Panc1 (cell line): ENCODE measurements at regions not wholly inside any gene's neighbourhood (a gene's known extent, or its start where the extent isn't known, plus 50 kb on each side); places are given as distances from the start of the nearest gene placed in this dataset.

Experiments used
- ATAC-seq: fragments of 200-7000 bp; cut with Tn5 transposase; 2 replicates; pipeline ENCODE4 v1.9.1; 2020; ENCODE audit warnings: mild to moderate bottlenecking, moderate library complexity
- BruUV-seq: library from RNA; stranded (reverse); fragments of 400-500 nt; replicated peaks from 2 replicates; lab custom pipeline; 2021; lab: Mats Ljungman, UMichigan
- CTCF ChIA-PET: fragments of 300-600 bp; sonication (Branson Sonifier 250); formaldehyde crosslinking; loops from one replicate; lab custom pipeline; 2022; ENCODE audit warnings: antibody characterized with exemption; lab: Charles Lee
- POLR2A ChIA-PET: fragments of 300-600 bp; sonication (Branson Sonifier 250); formaldehyde crosslinking; loops from one replicate; lab custom pipeline; 2022; ENCODE audit warnings: antibody characterized with exemption; lab: Charles Lee
- DNase-seq: peaks from one replicate; pipeline ENCODE4 v3.0.0-alpha.2; 2010; ENCODE audit warnings: low read depth, low spot score
- H3K27ac ChIP-seq: 2 replicates; pipeline ENCODE4 v1.5.1; 2011; ENCODE audit warnings: mild to moderate bottlenecking, low read length, inconsistent platforms
- H3K27me3 ChIP-seq: fragments of 200-500 bp; sonication (Bioruptor generic); 2 replicates; pipeline ENCODE4 v1.6.0; 2014; ENCODE audit warnings: low read length, inconsistent platforms; ENCODE audit not compliant: control insufficient read depth, insufficient read depth
- H3K36me3 ChIP-seq: fragments of 200-500 bp; sonication (Bioruptor generic); 2 replicates; pipeline ENCODE4 v1.5.1; 2014; ENCODE audit warnings: inconsistent platforms, mild to moderate bottlenecking, low read length, moderate library complexity; ENCODE audit not compliant: control insufficient read depth, insufficient read depth
- H3K4me1 ChIP-seq: 2 replicates; pipeline ENCODE4 v1.5.1; 2011; ENCODE audit warnings: inconsistent platforms, mild to moderate bottlenecking, low read length, moderate library complexity; ENCODE audit not compliant: control insufficient read depth, insufficient read depth
- H3K4me3 ChIP-seq, 2 experiments: 2 replicates each; pipeline ENCODE4 v1.5.1; 2011 to 2012; ENCODE audit warnings: low read depth in 2 of 2, low read length in 2 of 2, mild to moderate bottlenecking in 2 of 2, inconsistent platforms in 1 of 2, moderate library complexity in 1 of 2
- H3K9me3 ChIP-seq: fragments of 200-500 bp; sonication (Bioruptor generic); 2 replicates; pipeline ENCODE4 v1.5.1; 2014; ENCODE audit warnings: low read depth, mild to moderate bottlenecking, inconsistent platforms, low read length, moderate library complexity; ENCODE audit not compliant: control insufficient read depth, insufficient read depth
- POLR2AphosphoS5 ChIP-seq: IDR thresholded peaks from 2 replicates; pipeline ENCODE4 v1.6.1; 2012; ENCODE audit warnings: mild to moderate bottlenecking, low read depth, low read length, moderate library complexity
- SIN3A ChIP-seq: IDR thresholded peaks from 2 replicates; pipeline ENCODE4 v1.6.1; 2012; ENCODE audit warnings: low read depth, mild to moderate bottlenecking, low read length, moderate library complexity, borderline replicate concordance; ENCODE audit not compliant: insufficient read depth
- TCF7L2 ChIP-seq: IDR thresholded peaks from 2 replicates; pipeline ENCODE4 v1.6.1; 2011; ENCODE audit warnings: mild to moderate bottlenecking, low read depth, low read length, inconsistent platforms
- in situ Hi-C: cut with HindIII; loops from 2 replicates; pipeline ENCODE4 v1.10.0; 2016; ENCODE audit warnings: low sequenced_read_pairs, low pct_unique_long_range_greater_than_20kb
- intact Hi-C: fragments of 100-400 bp; cut with micrococcal nuclease; formaldehyde crosslinking; loops from one replicate; pipeline ENCODE4 v1.10.0; 2022; ENCODE audit not compliant: unreplicated experiment
- TF ChIP-seq, protein P1 (sequence below), 2 experiments: IDR thresholded peaks; 2 replicates each; pipeline ENCODE4 v1.6.1; 2011 to 2012; ENCODE audit warnings: low read depth in 2 of 2, control low read depth in 1 of 2, low read length in 1 of 2, mild to moderate bottlenecking in 1 of 2, moderate library complexity in 1 of 2; ENCODE audit not compliant: insufficient read depth in 1 of 2
- TF ChIP-seq, protein P2 (sequence below): fragments of 450-650 bp; IDR thresholded peaks from 2 replicates; pipeline ENCODE4 v1.5.1; 2017; ENCODE audit warnings: mild to moderate bottlenecking

DNA sequence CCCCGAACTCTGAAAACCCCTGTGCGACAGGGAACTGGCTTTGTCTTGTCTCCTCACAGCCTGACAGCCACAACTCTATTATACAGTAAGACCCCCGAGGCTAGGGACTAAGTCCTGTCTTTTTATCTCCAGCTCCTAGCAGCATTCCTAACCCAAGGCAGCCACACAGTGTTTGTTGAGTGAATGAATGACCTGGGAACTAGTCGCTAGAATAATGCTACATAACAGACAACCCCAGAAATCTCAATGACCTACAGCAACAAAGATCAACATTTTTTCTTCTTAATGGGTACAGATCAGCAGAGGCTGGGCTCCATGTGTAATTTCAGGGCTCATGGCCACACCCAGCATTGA lies 71.4 kb upstream of the TNRC6C start:
- BruUV-seq = no TSS peak
- ATAC-seq (no peak), DNase-seq (no peak)
- no peak overlapping the region for H3K27ac ChIP-seq
- ChIA-PET CTCF (no interaction called here), POLR2A (interaction anchor here (0.6 kb wide), 1 partner anchor 9 kb away, joined by 3 read pairs; no protein-coding TSS in a partner anchor)
- peaks cover 3% of the 10 kb centered on the region; the same call in 1 of the 2 replicates for H3K4me1 ChIP-seq
- intact Hi-C loops (no loop called here), in situ Hi-C loops (no loop called here)
- peaks cover 18% of the 10 kb centered on the region for H3K27me3 ChIP-seq
- H3K36me3 ChIP-seq = no peaks in the 10 kb centered on the region
- TF ChIP-seq POLR2AphosphoS5 (no peak), SIN3A (no peak), TCF7L2 (no peak)
- TF ChIP-seq, protein P1, sequence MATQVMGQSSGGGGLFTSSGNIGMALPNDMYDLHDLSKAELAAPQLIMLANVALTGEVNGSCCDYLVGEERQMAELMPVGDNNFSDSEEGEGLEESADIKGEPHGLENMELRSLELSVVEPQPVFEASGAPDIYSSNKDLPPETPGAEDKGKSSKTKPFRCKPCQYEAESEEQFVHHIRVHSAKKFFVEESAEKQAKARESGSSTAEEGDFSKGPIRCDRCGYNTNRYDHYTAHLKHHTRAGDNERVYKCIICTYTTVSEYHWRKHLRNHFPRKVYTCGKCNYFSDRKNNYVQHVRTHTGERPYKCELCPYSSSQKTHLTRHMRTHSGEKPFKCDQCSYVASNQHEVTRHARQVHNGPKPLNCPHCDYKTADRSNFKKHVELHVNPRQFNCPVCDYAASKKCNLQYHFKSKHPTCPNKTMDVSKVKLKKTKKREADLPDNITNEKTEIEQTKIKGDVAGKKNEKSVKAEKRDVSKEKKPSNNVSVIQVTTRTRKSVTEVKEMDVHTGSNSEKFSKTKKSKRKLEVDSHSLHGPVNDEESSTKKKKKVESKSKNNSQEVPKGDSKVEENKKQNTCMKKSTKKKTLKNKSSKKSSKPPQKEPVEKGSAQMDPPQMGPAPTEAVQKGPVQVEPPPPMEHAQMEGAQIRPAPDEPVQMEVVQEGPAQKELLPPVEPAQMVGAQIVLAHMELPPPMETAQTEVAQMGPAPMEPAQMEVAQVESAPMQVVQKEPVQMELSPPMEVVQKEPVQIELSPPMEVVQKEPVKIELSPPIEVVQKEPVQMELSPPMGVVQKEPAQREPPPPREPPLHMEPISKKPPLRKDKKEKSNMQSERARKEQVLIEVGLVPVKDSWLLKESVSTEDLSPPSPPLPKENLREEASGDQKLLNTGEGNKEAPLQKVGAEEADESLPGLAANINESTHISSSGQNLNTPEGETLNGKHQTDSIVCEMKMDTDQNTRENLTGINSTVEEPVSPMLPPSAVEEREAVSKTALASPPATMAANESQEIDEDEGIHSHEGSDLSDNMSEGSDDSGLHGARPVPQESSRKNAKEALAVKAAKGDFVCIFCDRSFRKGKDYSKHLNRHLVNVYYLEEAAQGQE (IDR thresholded peaks at IDR 0.05; ENCODE audit: insufficient read depth in 1 of 2, low read depth in 2 of 2, low read length in 1 of 2) = no peak
- TF ChIP-seq, protein P2, sequence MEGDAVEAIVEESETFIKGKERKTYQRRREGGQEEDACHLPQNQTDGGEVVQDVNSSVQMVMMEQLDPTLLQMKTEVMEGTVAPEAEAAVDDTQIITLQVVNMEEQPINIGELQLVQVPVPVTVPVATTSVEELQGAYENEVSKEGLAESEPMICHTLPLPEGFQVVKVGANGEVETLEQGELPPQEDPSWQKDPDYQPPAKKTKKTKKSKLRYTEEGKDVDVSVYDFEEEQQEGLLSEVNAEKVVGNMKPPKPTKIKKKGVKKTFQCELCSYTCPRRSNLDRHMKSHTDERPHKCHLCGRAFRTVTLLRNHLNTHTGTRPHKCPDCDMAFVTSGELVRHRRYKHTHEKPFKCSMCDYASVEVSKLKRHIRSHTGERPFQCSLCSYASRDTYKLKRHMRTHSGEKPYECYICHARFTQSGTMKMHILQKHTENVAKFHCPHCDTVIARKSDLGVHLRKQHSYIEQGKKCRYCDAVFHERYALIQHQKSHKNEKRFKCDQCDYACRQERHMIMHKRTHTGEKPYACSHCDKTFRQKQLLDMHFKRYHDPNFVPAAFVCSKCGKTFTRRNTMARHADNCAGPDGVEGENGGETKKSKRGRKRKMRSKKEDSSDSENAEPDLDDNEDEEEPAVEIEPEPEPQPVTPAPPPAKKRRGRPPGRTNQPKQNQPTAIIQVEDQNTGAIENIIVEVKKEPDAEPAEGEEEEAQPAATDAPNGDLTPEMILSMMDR = no peak
- no peaks in the 10 kb centered on the region for H3K9me3 ChIP-seq
- H3K4me3 ChIP-seq = peak overlapping the region in 1 of 2 experiments; percentile 66; a peak in 2 of 4 replicates

DNA sequence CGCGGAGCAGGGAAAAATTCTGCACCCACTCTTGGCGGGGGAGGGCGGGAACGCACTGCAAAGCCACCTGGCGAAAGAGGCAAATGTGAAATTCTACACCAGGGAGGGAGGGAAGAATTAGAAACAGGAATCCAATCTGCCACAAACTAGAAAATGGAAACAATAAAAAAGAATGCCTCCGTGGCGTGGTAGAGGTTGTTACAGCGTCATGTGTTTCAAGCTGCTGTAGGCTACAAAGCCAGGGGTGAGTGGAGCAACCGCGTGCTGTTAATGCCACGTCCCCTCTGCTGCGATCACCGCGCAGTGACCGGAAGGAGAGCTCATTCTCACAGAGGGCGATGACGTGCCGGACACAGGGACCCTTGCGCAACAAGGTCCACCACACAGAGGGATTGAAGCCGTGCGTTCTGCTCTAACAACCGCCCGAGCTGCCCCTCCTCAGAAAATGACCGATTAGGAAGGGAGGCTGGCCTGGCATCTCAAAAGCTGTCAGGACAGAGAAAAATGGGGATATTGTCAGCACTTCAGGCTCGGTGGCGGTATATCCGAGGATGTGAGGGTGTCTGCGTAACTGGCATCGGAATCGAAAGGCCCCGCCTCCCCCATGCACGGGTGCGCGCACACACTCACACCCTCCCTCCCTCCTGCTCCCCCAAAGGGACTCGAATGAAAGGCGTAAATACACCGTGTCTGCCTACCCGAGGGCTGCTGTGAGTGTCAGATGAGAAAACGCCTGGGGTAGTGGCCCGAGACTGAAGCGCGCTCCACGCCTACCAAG lies 70.8 kb upstream of the TNRC6C start:
- peak overlapping the region; percentile 40 to 66 for H3K4me3 ChIP-seq
- peak; percentile 61 for ATAC-seq

More for the DNA sequence above, 70.8 kb upstream of the TNRC6C start:
- in situ Hi-C loops (no loop called here), intact Hi-C loops (no loop called here)
- ChIA-PET CTCF (no interaction called here), POLR2A (interaction anchor here (0.6 kb wide), 1 partner anchor 9 kb away, joined by 3 read pairs; no protein-coding TSS in a partner anchor)
- no TSS peak for BruUV-seq
- TF ChIP-seq, protein P1 (IDR thresholded peaks at IDR 0.05; ENCODE audit: insufficient read depth in 1 of 2, low read depth in 2 of 2, low read length in 1 of 2) = no peak
- TF ChIP-seq, protein P2 = no peak
- no peak for TF ChIP-seq TCF7L2
- no peak for TF ChIP-seq POLR2AphosphoS5
- no peak for TF ChIP-seq SIN3A
- Histone ChIP-seq H3K27me3 (peaks cover 18% of the 10 kb centered on the region), H3K4me1 (peaks cover 3% of the 10 kb centered on the region; the same call in 1 of the 2 replicates), H3K27ac (no peak overlapping the region), H3K36me3 (no peaks in the 10 kb centered on the region), H3K9me3 (no peaks in the 10 kb centered on the region)
- no peak for DNase-seq
